NCI-H2029 treated with DMSO at 0.1 percent for 48 hours (cell line): ENCODE measurements at regions not wholly inside any gene's neighbourhood (a gene's known extent, or its start where the extent isn't known, plus 50 kb on each side); places are given as distances from the start of the nearest gene placed in this dataset.

Source experiments
- DNase-seq: peaks from one replicate; lab custom pipeline; 2025; lab: John Stamatoyannopoulos, UW

DNA sequence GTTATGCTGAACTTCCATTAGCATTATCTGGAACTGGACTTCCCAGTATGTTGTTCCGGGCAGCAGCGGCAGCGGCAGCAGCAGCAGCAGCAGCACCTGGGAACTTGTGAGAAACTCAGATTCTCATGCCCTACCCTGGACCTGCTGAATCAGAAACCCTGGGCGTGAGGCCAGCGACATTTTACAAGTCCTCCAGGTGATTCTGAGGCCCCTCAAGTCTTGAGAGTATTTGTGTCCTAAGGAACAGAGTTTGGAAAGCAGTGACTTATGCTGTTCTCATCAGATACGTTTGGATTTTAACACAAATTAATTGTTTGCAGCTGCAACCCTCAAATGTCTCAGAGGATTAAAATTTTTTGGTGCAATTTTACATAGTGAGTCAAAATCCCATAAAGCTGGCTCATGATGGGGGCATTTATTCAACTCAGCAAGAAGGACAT, 157.2 kb upstream of the KAZN start:
- no peak for DNase-seq

GRCh38 chr1:14442669-14443068, 155.8 kb upstream of the KAZN start:
- no peak for DNase-seq

GRCh38 chr1:14443164-14443787, 155.2 kb upstream of the KAZN start:
- no peak for DNase-seq

GRCh38 chr1:14451217-14451616, 147.3 kb upstream of the KAZN start:
- DNase-seq: no peak

GRCh38 chr1:14452551-14452950, 145.9 kb upstream of the KAZN start:
- no peak for DNase-seq

DNA sequence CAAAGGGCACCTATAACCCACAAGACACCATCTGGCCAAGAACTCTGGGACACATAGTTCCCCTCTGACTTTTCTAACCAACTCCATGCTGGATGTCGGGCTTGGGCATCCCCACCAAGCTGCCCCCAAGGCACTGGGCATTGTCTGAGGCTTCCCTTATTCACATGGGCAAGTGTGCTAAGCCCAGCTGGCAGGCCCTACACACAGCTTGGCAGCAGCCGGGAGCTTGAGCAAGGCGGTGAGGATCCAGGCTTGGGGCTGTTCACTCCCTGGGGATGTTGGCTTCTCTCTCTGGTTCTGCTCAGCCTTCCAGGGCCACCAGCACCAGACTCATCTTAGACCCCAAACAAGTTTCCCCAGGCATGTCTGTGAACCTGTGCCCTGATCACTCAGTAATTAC, 138.3 kb upstream of the KAZN start:
- DNase-seq: no peak

GRCh38 chr1:14462851-14463250, 135.6 kb upstream of the KAZN start:
- no peak for DNase-seq

DNA sequence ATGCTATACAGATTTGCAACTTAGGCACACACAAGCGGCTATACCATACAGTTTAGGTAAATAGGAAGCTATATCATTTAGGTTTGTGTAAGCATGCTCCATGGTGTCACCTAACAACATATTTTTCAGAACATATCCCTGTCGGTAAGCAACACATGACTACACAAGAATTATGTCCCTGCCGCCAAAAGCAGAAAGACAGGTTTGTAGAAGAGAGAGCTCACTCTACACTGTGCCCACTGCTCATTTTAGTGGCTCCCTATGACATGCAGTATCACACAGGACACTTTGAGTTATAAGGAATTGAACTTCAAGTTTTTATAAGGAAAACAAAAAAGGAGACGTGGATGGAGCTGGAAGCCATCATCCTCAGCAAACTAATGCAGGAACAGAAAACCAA, 132.5 kb upstream of the KAZN start:
- DNase-seq: no peak

GRCh38 chr1:14467112-14467511, 131.4 kb upstream of the KAZN start:
- no peak for DNase-seq

DNA sequence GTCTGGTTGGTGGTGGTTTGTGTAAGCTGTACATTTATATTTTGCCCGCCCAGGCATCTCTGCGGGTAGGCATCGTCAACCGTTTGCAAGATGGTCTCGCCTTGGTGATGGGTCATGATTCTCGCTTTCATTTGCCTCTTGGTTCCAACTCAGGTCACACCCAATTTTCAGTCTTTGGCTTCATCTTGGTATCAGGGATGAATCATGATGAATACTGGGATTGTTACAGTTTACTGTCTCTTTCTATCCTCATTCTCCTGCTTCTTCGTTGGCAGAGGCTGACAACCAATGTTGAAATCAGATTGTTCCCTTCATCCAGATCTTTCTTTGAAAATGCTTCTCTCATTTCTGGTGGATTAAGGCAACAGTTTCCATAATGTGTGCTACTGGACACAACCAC, 129.7 kb upstream of the KAZN start:
- DNase-seq: no peak

- no peak for DNase-seq
Observed at GRCh38 chr1:14470802-14471201, 127.7 kb upstream of the KAZN start.

- no peak for DNase-seq
Observed at GRCh38 chr1:14474856-14475255, 123.6 kb upstream of the KAZN start.

- no peak for DNase-seq
Observed at GRCh38 chr1:14476170-14476955, 122.1 kb upstream of the KAZN start.

GRCh38 chr1:14478120-14478519, 120.4 kb upstream of the KAZN start:
- no peak for DNase-seq

DNA sequence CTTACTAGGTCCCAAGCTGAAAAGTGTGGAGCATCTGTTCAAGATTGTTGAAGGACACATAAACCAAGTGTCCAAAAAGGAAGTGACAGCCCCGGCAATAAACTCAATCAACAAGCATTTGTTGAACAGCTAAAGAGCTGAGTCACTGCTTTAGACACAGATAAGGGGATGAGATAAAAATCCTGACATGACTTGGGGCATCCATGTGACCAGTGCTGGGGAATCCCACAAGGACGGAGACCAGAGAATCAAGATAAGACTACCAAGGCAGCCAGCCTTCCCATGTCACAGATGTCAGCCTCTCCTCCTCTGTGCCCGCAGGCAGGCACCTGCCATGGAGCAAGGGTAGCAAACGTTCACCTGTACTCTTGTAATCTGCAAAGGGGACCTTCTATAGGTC, 118.6 kb upstream of the KAZN start:
- DNase-seq: no peak

- DNase-seq: no peak
Observed at GRCh38 chr1:14482784-14483450, 115.6 kb upstream of the KAZN start.

DNA sequence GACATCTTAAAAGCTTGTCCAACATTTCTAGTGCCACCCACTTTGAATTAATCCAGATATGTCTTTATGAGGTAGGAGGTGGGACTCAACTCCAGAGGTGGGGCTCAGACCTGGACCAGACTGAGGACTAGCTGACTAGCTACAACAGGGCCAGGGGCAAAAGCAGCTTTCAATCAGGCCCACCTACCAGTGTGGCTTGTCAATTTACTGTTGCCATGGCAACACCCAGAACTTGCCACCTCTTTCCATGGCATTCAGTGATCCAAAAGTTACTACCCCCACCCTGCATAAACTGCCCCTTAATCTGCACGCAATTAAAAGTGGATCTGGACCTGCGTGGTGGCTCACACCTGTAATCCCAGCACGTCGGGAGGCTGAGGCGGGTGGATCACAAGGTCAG, 113.2 kb upstream of the KAZN start:
- no peak for DNase-seq

DNA sequence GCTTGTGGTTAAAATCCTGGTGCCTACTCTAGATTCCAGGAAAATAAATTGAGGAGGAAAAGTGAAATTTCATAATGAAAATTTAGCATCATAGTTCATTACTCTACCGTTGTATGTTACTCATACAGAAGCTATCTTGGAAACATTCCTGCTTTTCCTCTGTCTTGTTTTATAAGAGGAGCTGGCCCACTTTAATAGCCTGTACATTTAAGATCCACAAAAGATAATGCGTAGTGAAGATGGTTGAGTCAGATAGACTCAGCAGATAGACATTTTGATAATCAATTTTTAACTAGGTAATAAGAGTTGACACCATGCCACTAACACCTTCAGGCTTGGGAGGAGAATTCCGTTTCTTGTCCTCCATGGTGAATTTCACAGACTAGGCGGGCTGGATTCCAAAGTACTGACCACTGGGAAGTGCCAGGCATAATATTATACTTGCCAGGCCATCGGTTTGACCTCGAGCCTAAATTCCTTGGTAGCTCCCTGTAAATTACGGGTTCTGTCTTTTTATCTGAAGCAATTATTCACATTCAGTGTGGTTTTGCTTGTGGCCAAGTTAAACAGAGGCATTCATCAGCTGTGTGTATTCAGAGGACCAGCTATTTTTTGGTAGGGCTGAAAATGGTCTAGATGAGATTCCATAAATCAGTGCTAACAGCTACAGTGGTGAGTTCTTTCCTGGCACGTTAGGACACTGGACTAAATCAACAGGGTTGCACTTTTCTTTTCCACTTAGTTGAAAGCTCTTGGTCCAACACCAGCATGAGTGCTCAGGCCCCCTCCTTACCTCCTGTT, 111.9 kb upstream of the KAZN start:
- DNase-seq: no peak

DNA sequence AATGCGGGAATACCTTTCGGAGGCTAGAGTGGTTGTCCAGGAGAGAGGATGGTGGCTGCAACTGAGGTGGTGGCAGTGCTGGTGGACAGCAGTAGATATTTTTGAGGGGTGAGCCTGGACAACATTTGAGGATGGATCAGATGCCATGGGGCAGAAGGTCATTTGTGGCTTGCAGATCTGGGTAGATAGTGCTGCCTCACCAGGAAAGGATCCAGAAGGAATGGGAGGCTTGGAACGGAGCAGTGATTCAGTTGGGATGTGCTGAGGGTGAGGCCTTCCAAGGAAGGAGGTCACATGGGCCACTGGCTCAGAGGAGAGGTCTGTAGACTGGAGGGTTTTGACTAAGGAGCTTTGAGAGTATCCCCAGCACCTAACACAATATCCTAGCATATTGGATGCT, 110.8 kb upstream of the KAZN start:
- DNase-seq: no peak

- DNase-seq: no peak
Observed at GRCh38 chr1:14494911-14495310, 103.6 kb upstream of the KAZN start.

- DNase-seq: no peak
Observed at GRCh38 chr1:14495381-14495780, 103.1 kb upstream of the KAZN start.

GRCh38 chr1:14495996-14496395, 102.5 kb upstream of the KAZN start:
- no peak for DNase-seq
